NOMO-1 treated with DMSO at 0.1 percent for 48 hours (cell line): ENCODE measurements at regions not wholly inside any gene's neighbourhood (a gene's known extent, or its start where the extent isn't known, plus 50 kb on each side); places are given as distances from the start of the nearest gene placed in this dataset.

Source experiments
- DNase-seq: peaks from one replicate; lab custom pipeline; 2025; ENCODE audit not compliant: unreplicated experiment; lab: John Stamatoyannopoulos, UW

- no peak for DNase-seq
Observed at GRCh38 chr7:18306696-18307095, 188.9 kb upstream of the HDAC9 start.

- peak; percentile 10 for DNase-seq
Observed at GRCh38 chr7:18308938-18309337, 186.6 kb upstream of the HDAC9 start.

GRCh38 chr7:18312482-18312881 is 183.1 kb upstream of the HDAC9 start:
- DNase-seq, result no peak

GRCh38 chr7:18313965-18314364 is 181.6 kb upstream of the HDAC9 start:
- no peak for DNase-seq

GRCh38 chr7:18315241-18315640 is 180.3 kb upstream of the HDAC9 start:
- DNase-seq, result no peak

GRCh38 chr7:18317941-18318340 is 177.6 kb upstream of the HDAC9 start:
- DNase-seq, result no peak

GRCh38 chr7:18320422-18320821 is 175.1 kb upstream of the HDAC9 start:
- no peak for DNase-seq

- peak; percentile 57 for DNase-seq
Observed at GRCh38 chr7:18320971-18321567, 174.5 kb upstream of the HDAC9 start.

- peak; percentile 6 for DNase-seq
Observed at GRCh38 chr7:18330548-18330947, 165.0 kb upstream of the HDAC9 start.

GRCh38 chr7:18336626-18337025 is 158.9 kb upstream of the HDAC9 start:
- DNase-seq, result peak; percentile 15

GRCh38 chr7:18337048-18337809 is 158.3 kb upstream of the HDAC9 start:
- peak; percentile 83 for DNase-seq

GRCh38 chr7:18338910-18339523 is 156.5 kb upstream of the HDAC9 start:
- DNase-seq, result peak; percentile 74

GRCh38 chr7:18341756-18342155 is 153.8 kb upstream of the HDAC9 start:
- no peak for DNase-seq

GRCh38 chr7:18343047-18343446 is 152.5 kb upstream of the HDAC9 start:
- DNase-seq, result no peak

GRCh38 chr7:18344536-18344935 is 151.0 kb upstream of the HDAC9 start:
- DNase-seq, result no peak

GRCh38 chr7:18345641-18346234 is 149.8 kb upstream of the HDAC9 start:
- peak; percentile 69 for DNase-seq

- DNase-seq, result no peak
Observed at GRCh38 chr7:18347170-18347569, 148.4 kb upstream of the HDAC9 start.

- DNase-seq, result no peak
Observed at GRCh38 chr7:18350678-18351077, 144.9 kb upstream of the HDAC9 start.

- DNase-seq, result peak; percentile 31
Observed at GRCh38 chr7:18352339-18353255, 143.0 kb upstream of the HDAC9 start.

- no peak for DNase-seq
Observed at GRCh38 chr7:18353339-18353738, 142.2 kb upstream of the HDAC9 start.
